Islet of Langerhans (tissue), 1 donor: ENCODE measurements at regions not wholly inside any gene's neighbourhood (a gene's known extent, or its start where the extent isn't known, plus 50 kb on each side); places are given as distances from the start of the nearest gene placed in this dataset.

Source experiments
- FAIRE-seq: peaks from one replicate; lab custom pipeline; 2011; peaks lifted over from hg19 to GRCh38; lab: Jason Lieb, UNC

DNA sequence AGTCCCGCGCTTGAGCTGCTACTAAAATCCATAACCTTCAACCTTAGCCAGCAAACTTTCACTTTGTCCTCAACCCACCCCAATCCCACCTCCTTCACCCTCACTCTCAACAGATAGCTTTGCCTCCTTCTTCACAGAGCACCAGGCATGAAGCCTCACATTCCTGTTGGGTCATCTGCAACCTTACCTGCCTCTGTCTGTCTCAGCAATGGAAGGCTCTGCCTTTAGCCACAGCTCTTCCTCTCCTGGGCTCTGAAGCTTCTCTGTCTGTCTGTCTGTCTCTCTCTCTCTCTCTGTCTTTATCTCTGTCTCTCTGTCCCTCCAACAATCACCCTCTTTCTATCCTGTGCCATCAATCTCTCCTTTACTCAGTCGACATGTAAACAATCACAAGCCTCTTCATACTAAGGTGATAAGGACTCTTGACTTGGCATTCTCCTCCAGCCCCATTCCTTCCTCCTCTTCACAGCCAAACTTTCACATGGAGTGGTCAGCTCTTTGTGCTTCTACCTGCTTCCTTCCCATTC is 220.8 kb downstream of the SPTSSA start:
- FAIRE-seq: no peak

DNA sequence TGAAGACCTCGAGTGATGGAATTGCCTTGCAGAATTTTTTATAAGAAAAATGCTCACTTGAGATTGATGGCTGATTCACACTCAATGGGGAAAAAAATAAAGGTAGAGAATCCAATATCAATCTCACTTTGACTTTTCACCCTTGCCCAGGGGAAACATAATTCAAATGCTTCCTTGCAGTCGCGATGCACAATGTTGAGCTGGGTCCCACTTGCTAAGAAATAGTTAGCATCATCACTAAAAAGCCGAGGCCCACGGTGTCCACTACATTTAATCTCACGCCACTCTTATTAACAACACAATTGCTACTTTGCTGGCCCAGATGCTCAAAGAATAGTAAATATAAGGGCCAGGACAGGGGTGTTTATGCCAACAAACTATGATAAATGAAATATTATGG is 223.4 kb downstream of the SPTSSA start:
- FAIRE-seq: no peak

DNA sequence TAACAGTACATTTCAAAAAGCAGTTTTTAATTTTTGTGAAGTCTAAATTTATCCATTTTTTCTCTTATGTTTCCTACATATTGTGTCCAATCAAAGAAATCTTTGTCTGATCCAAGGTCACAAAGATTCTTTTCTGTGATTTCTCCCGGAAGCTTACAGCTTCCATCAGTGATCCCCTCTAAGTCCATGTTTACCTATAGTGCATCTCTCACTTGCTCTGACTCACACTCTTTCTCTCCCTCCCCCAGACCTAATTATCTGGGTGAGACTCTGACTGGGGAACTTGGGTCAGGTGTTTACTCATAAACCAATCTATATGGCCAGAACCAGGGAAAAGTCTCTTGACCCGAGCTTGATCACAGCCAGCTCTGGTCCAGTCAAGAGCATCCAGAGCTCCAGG is 224.4 kb downstream of the SPTSSA start:
- no peak for FAIRE-seq

DNA sequence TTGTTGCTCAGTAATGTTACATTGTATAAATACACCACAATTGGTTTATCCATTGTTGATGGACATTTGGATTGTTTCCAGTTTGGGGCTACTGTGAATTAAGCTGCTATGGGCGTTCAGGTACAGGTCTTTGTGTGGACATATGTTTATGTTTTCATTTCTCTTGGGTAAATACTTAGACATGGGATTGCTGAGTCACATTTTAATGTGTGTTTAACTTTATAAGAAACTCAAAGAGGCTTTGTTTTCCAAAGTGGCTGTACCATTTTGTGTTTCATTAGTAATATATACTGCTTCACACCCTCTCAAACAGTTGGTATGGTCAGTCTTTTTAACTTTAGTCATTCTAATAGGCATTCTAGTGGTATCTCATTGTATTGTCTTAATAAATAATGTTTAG is 225.0 kb downstream of the SPTSSA start:
- no peak for FAIRE-seq

DNA sequence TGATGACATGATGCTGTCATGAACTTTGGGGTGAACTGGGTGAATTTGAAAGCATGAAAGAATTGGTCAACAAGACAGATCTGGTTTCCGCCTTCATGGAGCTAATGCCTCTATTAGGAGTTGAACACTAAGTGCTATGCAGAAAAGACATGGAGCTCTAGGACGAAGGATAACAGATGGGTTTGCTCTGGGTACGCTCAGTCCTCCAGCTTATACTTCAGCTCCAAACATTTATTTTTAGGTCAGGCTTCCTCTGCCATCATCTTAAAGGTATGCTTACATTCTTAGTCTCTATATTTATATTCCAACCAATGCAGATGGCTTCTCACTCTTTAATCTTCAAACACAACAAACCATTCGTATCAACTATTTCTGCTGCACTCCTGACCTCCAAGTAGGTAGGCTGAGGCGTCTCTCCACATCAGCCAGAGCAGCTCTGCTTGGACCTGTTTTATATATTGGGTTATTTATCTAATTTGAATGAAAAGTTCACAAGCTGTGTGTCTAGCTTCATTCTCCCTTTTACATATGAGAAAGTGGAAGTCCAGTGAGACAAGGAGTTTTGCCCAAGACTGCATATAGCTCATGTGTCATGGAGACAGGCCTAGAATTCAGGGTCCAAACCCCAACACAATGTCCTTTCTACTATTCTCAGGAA is 226.3 kb downstream of the SPTSSA start:
- no peak for FAIRE-seq

DNA sequence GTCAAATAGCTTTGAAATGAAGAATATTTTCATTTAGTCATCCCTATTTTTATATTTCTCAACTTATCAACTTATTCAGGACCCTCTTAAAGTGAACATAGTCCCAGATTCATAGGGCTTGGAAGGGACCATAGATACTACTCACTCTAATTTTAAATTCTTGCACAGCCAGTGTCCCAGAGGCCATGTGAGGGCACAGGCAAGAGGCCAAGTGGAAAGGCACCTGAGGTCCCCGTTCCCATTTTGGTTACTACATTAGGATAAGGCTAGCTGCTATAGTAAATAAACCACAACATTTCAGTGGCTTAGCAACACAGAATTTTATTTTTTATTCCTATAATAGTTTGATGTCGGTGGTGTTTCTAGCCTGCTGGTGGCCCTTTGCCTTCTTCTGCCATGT is 227.8 kb downstream of the SPTSSA start:
- FAIRE-seq: no peak

DNA sequence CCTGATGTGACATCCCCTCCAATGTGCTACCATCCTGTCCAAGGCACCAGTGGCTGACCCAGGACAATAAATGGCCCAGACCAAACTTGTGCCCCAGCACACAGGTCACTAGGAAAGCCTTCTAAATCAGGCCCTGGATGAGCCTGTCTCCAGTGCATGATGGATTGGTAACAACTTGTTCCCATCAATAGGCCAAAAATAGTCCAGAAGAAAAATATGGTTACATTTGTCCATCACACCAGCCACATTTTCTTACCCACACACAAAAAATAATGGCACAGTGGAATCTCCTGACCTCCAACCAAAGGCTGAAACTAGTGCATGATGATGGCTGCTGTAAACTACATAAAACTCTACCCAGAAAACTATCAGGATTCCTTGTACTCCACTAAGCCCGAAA is 228.4 kb downstream of the SPTSSA start:
- FAIRE-seq: no peak

DNA sequence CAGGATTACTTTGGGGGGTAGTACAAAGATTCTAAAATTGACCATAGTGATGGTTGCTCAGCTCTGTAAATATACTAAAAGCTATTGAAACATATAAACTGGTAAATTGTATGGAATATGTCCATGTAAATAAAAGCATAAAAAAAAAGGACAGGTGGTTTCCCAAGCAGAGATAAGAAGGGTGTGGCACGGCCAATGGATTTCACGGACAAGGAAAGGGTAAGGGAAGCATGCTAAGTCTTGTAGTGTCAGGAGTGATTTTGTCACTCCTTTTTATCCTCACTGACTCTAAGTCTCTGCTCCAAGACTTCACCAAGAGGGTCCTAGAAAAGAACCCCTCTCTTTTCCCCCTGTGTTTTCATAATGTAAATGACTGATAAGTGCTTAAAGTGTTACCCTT is 229.2 kb downstream of the SPTSSA start:
- FAIRE-seq: no peak

DNA sequence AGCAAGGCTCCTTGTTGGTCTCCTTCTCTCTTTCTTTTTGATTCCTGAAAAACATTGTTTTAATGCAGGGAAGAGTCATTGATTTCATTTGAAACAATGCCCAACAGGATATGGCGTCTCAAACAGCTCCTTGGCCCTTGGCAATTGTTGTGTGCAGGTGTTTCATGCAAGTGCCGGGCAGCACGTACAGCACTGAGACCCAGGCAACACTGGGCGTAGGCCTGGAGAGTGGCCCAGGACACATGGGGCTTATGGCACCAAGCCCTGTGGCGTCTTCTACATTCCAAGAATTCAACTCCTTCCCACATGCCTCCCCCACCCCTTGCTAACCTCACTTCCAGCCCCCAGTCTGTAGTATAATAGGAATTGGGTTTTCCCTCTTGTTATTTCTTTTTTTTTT is 230.4 kb downstream of the SPTSSA start:
- FAIRE-seq: no peak

DNA sequence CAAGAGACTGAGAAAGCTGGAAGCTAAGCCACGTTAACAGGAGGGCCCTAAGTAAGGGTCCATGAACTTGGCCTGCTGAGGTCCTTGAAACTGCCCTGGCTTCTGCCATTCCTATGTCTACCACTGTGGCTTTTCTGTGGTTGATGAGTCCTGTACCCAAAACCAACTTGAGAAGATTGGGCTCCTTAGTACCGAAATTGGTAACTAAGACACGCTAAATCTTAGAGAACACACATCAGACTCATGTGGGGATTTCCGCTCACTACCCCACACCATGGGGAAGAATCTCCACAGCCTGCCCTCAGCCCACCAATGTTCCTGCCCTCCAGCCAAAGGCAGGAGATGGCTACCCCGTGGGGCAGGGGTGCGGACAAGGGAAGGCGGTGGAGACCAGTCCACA is 232.9 kb downstream of the SPTSSA start:
- FAIRE-seq: no peak

DNA sequence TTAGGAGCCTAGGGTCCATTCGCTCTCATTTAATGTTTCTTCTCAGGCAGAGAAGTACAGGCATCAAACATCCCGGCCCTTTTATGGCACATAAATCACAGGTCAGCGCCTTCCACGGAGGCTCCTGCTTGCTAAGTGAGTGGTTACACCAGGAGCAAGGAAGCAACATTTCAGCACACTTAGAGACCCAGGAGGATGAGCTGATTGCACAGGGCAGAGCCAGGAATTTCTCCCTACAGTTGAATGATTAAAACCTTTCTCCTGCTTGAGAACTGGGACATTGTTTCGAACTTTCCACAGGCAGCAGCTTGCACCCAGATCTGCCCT is 233.4 kb downstream of the SPTSSA start:
- no peak for FAIRE-seq

DNA sequence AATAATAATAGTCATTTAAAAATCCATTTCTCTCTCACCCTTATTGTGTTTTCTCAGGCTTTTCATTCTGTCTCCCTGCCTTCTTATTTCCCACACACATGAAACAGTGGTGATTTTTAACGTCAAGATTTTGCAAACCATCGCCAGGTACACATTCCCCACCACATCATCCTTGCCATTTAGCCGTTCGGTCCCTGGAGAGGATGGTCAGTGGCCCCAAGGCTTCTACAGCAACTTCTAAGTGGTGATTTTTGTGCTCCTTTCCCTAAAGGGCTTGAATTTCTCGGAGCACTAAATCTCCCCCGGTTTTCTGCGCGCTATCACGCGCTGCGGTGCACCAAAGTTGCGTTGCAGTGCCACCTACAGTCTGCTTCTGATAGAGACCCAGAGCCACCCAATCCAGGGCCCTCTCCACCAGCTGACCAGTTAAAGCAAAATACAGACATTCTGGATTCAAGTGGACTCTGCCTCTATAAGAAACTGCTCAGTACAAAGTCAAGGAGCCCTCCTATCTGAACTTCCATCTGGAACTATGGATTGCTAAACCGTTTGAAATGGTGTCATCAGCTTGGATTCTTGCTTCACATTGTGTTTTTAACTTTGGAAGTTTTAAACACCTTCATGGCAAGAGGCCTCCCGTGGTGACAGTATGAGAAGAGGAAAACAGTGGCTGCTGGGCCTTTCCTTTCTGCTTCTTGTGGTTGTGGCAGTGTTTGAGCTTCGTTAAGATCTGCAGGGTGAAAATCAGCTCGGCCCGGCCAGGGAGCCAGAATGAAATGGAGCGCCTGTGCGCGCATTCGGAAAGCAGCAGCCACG is 234.0 kb downstream of the SPTSSA start:
- peak; percentile 79 for FAIRE-seq

DNA sequence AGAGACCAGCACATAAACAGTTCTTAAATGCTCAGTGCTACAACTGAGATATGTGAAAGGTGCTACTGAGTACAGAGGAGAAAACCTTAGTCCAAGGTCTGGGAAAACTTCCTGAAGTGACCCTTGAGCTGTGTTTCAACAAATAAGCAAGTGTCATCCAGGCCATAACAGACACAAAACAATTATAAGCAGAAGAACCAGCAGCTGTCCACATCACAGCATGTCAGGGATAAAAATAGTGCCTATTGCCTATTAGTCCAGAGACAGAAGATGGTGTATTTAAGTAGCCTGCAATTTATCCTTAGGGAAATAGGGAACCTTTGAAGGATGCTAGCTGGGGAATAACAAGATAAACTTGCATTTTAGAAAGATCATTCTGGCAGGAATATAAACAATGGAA is 237.8 kb downstream of the SPTSSA start:
- no peak for FAIRE-seq

DNA sequence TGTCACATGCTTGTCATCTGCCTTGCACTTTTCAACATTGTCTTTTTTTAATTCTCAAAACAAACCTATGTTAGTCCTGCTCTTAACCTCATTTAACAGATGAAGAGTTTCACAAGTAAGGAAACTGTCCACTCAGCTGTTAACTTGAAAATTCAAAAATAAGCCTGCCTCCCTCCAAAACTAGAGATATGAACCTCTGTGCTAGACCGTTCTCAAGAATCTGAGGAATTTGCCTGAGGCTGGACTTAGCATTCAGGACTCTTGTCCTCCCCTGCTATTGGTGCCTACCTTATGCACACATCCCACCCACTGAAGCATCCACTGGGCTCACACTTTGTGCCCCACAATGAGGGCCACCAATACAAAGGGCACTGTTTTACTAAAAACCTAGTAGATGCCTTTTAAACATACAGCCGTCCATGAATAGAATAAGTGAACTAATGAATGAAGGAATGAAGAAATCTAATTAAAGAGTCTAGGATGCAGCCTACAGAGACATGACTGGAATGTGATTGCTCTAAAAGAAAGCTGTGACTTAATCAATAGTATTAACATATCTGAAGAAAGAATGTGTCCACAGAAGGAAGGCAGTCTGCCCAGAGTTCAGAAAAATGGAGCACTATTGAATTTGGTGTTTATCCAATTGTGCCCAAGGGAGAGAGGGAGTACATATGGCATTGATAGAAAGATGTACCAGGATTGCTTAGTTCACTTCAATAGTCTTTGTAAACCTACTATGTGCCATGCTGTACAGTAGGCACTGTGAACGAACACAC is 238.5 kb downstream of the SPTSSA start:
- FAIRE-seq: no peak

DNA sequence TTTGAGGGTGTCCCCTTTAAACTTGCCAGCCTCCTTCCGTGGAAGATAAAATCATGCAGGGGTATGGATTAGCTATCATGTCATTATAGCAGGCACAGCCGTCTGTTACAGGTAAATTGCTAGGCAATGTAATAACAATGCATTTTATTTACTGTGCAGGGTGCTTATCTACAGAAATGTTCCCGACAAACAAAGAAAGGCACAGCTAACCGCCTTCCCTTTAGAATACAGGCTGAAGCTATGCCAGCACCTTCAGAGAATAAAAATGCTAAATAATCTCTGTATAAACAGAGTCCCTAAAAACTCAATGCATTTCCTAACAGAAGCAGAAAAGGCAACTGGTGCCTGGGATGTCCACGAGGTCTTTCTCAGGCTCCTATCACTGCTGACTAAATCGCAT is 239.2 kb downstream of the SPTSSA start:
- FAIRE-seq: no peak

DNA sequence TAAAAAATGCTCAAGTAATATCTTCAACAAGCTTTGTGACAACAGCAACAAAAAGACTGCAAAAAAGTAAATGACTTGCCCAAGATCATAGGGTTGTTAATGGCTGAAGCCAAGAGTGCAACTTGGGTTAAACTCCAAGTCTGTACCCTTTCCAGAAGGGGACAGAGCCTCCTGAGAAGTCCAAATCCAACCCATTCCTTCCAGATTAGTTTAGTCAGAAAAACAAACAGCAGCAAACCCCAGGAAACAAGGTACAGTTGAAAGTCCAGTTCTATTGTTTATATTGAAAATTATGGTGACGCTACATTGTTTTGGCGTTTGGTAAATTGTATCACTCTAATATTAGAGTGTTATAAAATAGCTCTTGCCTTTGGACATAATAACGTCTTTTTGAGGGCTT is 239.9 kb downstream of the SPTSSA start:
- no peak for FAIRE-seq

DNA sequence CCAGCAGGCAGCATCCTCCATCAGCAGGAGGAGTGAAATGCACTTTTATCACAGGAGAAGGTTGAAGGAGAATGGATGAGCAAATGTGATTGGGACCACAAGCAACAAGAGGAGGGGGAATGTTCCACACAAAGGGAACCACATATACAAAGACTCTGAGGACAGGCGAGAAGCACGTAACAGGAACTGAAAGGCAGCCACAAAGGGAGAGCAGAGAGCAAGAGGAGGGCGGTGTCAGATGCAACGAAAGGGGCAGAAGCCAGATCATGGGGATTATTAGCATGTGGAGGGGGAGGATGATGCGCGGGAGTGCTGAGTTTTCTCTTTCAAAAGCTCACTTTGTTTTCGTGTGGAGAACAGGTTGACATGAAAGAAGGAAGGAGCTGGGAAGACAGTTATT is 241.1 kb downstream of the SPTSSA start:
- FAIRE-seq: no peak

DNA sequence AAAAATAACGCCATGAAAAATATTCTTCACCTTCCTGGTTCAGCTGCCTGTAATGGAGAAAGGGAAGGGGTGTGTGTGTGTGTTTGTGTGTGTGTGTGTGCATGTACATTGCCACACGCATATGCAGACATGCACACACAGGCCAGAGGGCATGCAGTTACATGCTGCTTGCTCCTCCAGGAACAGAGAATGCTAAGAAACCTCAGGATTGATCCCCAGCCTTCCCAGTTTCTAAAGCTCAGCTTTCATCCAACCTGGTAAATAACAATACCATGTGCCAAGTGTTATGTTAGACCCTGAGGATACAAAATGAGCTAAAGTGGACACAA is 241.7 kb downstream of the SPTSSA start:
- no peak for FAIRE-seq

DNA sequence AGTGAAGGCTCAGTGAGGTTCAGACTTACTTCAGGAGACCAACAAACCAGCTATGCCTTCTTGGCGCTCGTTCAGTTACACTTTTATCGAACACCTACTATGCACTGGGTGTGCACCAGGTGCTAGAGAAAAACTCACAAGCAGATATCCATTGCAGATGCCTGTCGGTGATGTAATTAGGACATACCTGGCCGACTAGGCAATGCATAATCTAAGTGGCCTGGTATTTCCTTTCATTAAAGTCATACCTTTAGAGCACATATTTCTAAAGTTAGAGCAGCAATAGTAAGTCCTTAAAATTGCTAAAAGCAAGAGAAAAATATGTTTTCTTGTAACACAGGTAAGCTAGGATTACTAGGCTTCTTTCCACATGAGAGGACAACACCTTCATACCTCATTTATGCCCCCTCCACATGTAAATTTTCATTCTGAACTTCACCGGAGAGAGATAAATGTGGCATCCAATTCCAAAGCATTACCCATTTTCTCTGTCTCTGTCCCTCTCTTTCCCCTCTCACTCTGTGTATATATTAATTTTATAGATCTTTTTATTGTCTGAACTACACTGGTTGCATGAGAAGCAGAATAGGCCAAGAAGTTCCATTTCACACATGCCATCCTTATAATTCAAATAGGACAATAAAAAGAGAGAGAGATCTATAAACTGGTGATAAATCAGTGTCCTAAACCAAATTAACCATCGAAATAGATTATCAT is 242.2 kb downstream of the SPTSSA start:
- FAIRE-seq: no peak

DNA sequence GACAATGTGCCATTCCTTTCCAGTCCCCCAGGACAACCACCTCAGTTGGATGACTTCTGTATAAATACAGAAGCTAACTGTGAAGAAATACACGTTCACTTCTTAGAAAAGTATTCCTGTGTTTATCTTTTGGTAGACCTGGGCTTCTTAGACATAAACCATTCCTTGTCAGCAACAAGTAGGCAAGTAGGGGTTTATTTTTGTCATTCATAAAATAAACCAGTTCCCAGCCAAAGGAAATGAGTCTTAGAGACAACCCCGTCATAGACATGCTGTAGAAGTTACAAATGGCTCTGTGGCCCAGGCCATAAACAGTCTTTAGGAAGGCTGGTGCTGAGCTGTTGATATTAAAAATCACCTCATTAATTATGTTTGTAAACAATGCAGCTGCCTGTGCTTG is 243.2 kb downstream of the SPTSSA start:
- FAIRE-seq: no peak

DNA sequence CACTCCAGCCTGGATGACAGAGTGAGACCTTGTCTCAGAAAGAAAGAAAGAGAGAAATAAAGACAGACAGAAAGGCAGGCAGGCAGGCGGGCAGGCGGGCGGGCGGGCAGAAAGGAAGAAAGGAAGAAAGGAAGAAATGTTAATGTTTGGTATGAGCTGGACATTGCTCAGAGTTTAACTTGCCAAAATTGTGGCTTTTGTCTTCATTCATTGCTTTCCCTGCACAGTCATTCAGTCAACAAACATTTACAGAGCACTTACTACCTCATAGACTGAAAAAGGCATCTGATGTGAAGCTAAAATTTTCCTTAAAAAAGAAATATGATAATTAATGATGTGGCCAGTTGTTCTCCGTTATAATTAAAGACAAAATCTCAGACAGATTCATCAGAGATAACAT is 247.1 kb downstream of the SPTSSA start:
- FAIRE-seq: no peak

DNA sequence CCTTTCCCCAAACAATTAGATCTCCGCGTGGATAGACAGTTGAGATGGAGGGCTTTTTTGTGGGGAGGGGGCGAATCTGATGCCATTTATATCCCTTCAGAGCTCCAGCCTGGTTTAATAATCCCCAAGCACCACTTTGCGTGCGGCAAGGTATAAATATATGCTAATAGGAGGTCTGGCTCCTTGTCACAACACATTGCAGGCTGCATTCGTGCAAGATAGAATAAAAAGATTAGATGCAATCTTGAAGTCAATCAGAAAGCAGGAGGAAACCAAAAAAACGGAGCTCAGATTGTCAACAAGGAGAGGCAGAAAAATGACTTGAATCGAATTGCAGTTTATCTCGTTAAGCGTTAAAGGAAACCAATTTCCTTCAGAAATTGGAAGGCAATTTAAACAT is 248.7 kb downstream of the SPTSSA start:
- FAIRE-seq: no peak
